Nephron progenitor cell (in vitro differentiated cells): ENCODE measurements at regions not wholly inside any gene's neighbourhood (a gene's known extent, or its start where the extent isn't known, plus 50 kb on each side); places are given as distances from the start of the nearest gene placed in this dataset.
A peak's percentile ranks its signal among the peaks of the same experiment; 100 is the strongest.
"Not testable (repeated sequence)": the region's sequence is repeated elsewhere in the genome, so short reads cannot be mapped to it uniquely, and the experiment has no call there.

Experiments used
- DNase-seq: peaks from one replicate; pipeline ENCODE4 v3.0.0; 2021
- H3K27ac Mint-ChIP-seq: 2 replicates; pipeline ENCODE4 v1.8.0; 2021; ENCODE audit warnings: mild to moderate bottlenecking, moderate library complexity, mixed read lengths
- H3K27me3 Mint-ChIP-seq: 2 replicates; pipeline ENCODE4 v1.8.0; 2021; ENCODE audit warnings: mild to moderate bottlenecking, low read depth, mixed read lengths; ENCODE audit not compliant: poor library complexity
- H3K36me3 Mint-ChIP-seq: 2 replicates; pipeline ENCODE4 v1.8.0; 2021; ENCODE audit warnings: low read depth, mixed read lengths
- H3K4me1 Mint-ChIP-seq: 2 replicates; pipeline ENCODE4 v1.8.0; 2021; ENCODE audit warnings: mixed read lengths
- H3K4me3 Mint-ChIP-seq: 2 replicates; pipeline ENCODE4 v1.8.0; 2021; ENCODE audit warnings: mild to moderate bottlenecking, moderate library complexity, mixed read lengths
- H3K9me3 Mint-ChIP-seq: 2 replicates; pipeline ENCODE4 v1.8.0; 2021; ENCODE audit warnings: mild to moderate bottlenecking, moderate library complexity, mixed read lengths
- TF ChIP-seq, protein P1 (sequence below): fragments of 200-600 bp; sonication (generic); IDR thresholded peaks from 2 replicates; pipeline ENCODE4 v1.5.0; 2021; ENCODE audit warnings: antibody characterized with exemption

DNA sequence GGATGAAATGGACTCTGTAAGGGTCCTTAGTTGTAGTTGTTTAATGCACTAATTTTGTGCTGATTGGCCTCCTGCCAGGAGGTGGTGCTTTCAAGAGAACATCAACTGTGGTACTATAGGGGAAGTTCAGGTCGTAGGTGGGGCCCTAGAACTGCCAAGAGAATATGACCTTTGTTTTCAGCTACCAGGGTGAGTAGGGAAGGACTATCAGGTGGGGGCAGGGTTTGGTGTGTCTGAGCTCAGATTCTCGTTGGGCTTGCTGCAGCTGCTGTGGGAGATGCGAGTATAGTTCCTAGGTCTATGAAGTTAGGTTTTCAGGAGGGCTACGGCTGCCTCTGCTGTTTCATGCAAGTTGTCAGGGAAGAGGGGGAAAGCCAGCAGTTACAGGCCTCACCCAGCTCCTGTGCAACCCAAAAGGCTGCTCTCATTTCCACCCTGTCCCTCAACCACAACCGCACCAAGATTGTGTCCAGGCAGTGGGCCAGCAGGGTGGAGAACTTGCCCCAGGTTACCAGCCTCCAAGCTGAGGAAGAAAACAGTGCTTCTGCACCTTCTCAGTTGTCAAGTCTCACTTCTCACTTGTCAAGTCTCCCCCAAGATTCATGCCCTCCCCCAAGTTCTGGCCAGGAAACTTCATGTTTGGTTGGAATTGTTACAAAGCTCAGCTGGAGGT is 626.5 kb upstream of the MAP3K7 start:
- no peak for DNase-seq
- Mint-ChIP-seq H3K4me1 (no peaks in the 10 kb centered on the region), H3K27me3 (no peaks in the 10 kb centered on the region), H3K27ac (no peak overlapping the region), H3K4me3 (no peak overlapping the region), H3K9me3 (peaks cover 40% of the 10 kb centered on the region), H3K36me3 (peaks cover 12% of the 10 kb centered on the region)
- TF ChIP-seq, protein P1, sequence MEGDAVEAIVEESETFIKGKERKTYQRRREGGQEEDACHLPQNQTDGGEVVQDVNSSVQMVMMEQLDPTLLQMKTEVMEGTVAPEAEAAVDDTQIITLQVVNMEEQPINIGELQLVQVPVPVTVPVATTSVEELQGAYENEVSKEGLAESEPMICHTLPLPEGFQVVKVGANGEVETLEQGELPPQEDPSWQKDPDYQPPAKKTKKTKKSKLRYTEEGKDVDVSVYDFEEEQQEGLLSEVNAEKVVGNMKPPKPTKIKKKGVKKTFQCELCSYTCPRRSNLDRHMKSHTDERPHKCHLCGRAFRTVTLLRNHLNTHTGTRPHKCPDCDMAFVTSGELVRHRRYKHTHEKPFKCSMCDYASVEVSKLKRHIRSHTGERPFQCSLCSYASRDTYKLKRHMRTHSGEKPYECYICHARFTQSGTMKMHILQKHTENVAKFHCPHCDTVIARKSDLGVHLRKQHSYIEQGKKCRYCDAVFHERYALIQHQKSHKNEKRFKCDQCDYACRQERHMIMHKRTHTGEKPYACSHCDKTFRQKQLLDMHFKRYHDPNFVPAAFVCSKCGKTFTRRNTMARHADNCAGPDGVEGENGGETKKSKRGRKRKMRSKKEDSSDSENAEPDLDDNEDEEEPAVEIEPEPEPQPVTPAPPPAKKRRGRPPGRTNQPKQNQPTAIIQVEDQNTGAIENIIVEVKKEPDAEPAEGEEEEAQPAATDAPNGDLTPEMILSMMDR, result no peak

DNA sequence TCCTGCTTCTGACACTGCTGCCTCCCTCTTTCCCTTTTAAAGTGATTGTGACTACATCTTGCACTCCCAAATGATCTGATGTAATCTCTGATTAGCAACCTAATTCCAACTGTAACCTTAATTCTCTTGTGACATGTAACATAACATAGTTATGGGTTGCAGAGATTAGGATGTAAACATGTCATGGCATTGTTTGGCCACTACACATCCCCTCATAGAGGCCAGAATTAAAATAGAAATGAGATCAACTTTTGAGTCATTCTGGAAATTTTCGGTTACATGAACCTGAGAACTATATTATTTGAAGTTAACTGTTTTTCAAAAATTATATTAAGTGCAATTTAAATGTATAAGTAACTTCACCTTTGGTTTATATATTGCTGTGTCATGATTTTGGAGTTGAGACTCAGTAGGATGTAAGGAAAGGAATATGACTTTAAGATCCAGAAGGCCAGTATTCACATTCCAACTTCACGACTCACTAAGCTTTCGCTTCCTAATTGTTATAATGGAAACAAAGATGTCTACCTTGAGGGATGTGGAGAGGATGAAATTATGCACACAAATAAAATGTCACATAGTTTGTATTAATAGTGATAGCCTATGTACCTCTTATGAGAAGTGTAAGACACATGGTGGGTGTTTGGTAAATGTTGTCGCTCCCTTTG is 611.9 kb upstream of the MAP3K7 start:
- Mint-ChIP-seq H3K27ac (no peak overlapping the region), H3K4me1 (peaks cover 32% of the 10 kb centered on the region), H3K27me3 (no peaks in the 10 kb centered on the region), H3K9me3 (no peaks in the 10 kb centered on the region), H3K36me3 (no peaks in the 10 kb centered on the region), H3K4me3 (no peak overlapping the region)
- TF ChIP-seq, protein P1, result no peak
- DNase-seq, result no peak

DNA sequence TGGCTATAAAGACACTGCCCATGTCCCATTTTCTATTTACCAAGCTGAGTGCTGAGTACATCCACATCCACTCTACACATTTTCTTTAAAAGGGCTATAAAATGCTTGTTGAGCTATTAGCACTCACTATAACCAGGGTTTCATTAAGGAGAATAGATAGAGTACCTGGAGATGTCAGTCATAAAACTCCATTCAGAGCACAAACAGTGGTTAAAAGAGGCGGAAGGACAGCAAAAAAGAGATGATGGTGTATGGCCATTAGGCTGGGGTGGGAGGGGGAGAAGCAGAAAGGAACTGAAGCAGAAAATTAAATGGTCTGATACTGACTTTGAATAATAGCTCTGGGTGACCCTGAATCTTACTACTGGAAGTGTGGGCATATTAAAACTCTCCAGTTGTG is 609.9 kb upstream of the MAP3K7 start:
- Mint-ChIP-seq H3K4me1 (peaks cover 25% of the 10 kb centered on the region), H3K27me3 (peaks cover 4% of the 10 kb centered on the region), H3K4me3 (no peak overlapping the region), H3K27ac (peak overlapping the region; percentile 52), H3K9me3 (no peaks in the 10 kb centered on the region), H3K36me3 (no peaks in the 10 kb centered on the region)
- TF ChIP-seq, protein P1, result no peak
- no peak for DNase-seq

DNA sequence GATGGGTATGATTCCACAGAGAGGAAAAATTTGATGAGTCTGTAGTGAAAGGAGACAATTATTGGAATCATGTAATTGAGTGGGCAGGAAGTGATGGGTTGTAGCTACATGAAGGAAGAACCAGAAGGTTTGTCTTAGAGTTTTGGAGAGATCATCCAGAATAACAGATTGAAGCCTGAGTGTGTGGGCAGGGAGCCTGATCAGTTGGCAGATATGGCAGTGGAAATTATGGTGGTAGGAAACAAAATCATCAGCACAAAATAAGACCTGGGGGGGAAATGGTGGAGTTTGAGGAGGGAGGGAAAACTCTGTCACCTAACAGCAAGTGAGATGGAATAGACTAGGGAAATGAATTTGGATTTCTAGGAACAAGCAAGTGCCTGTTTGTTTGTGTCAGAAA is 606.6 kb upstream of the MAP3K7 start:
- H3K36me3 Mint-ChIP-seq, result no peaks in the 10 kb centered on the region
- H3K4me1 Mint-ChIP-seq, result peaks cover 13% of the 10 kb centered on the region
- DNase-seq, result no peak
- no peak overlapping the region for H3K4me3 Mint-ChIP-seq
- peaks cover 4% of the 10 kb centered on the region for H3K27me3 Mint-ChIP-seq
- H3K27ac Mint-ChIP-seq, result no peak overlapping the region
- peaks cover 21% of the 10 kb centered on the region for H3K9me3 Mint-ChIP-seq
- TF ChIP-seq, protein P1, result no peak

DNA sequence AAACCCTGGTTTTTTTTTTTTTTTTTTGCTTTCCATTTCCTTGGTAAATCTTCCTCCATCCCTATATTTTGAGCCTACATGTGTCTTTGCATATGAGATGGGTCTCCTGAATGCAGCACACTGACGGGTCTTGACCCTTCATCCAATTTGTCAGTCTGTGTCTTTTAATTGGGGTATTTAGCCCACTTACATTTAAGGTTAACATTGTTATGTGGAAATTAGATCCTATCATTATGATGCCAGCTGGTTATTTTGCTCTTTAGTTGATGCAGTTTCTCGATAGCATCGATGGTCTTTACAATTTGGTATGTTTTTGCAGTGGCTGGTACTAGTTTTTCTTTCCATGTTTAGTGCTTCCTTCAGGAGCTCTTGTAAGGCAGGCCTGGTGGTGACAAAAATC is 603.2 kb upstream of the MAP3K7 start:
- not testable (repeated sequence) for DNase-seq

DNA sequence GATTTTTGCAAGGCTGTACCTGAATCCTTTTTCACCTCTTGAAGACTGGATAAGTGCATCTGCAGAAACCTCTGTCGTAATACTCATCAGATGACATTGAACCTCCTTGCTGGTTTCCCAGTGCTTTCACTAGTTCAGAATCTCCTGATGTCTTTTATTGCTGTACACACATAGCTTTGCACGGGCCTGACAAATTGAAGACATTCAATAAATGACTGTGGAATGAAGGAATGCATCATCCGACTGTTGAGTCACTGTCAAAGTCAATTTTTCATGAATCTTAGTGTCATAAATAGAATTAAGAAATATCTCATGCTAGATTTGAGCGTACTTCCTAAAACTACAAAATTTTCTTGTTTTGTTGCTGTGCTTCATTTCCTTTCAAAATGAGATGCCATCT is 598.2 kb upstream of the MAP3K7 start:
- TF ChIP-seq, protein P1, result no peak
- H3K9me3 Mint-ChIP-seq, result peaks cover 30% of the 10 kb centered on the region
- H3K36me3 Mint-ChIP-seq, result no peaks in the 10 kb centered on the region
- no peaks in the 10 kb centered on the region for H3K27me3 Mint-ChIP-seq
- no peak overlapping the region for H3K4me3 Mint-ChIP-seq
- DNase-seq, result no peak
- H3K4me1 Mint-ChIP-seq, result peaks cover 7% of the 10 kb centered on the region
- no peak overlapping the region for H3K27ac Mint-ChIP-seq

More for the DNA sequence above, 603.2 kb upstream of the MAP3K7 start:
- H3K9me3 Mint-ChIP-seq, result peaks cover 37% of the 10 kb centered on the region
- H3K27me3 Mint-ChIP-seq, H3K27ac Mint-ChIP-seq, H3K4me3 Mint-ChIP-seq, H3K36me3 Mint-ChIP-seq, H3K4me1 Mint-ChIP-seq: not testable (repeated sequence)
